ENCODE measurements at regions not wholly inside any gene's neighbourhood (a gene's known extent, or its start where the extent isn't known, plus 50 kb on each side); places are given as distances from the start of the nearest gene placed in this dataset.
"Not testable (repeated sequence)": the region's sequence is repeated elsewhere in the genome, so short reads cannot be mapped to it uniquely, and the experiment has no call there.

DNA sequence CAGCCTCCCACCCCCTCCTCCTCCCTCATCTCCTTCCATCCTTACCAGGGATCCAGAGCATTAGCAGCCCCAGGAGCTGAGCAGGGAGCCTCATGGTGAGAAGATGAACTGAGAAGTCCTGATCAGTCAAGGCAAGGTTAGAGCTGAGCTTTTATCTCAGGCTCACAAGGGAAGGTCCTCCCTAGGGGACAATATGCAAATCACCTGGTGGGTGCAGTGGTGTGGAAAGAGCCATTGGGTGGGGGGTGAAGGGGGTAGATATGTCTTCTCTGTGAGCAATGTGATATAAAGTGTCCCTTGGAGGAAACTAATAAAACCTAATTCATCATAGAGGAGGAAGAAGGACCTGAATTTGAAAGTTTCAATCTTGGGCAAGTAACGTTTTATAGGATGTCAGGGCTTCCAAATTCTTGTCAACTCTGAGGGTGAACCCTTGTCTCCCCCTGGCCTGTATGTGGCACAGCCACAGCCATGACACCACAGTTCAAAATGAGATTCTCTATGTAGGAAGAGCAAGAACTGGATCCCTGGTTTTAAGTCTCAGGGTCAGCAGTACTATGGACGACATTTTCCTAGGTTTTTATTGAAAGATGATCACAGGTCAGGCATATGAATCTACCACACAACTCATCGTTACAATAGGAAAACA lies 543.5 kb downstream of the RPIA start:
- not testable (repeated sequence) for DNase-seq

DNA sequence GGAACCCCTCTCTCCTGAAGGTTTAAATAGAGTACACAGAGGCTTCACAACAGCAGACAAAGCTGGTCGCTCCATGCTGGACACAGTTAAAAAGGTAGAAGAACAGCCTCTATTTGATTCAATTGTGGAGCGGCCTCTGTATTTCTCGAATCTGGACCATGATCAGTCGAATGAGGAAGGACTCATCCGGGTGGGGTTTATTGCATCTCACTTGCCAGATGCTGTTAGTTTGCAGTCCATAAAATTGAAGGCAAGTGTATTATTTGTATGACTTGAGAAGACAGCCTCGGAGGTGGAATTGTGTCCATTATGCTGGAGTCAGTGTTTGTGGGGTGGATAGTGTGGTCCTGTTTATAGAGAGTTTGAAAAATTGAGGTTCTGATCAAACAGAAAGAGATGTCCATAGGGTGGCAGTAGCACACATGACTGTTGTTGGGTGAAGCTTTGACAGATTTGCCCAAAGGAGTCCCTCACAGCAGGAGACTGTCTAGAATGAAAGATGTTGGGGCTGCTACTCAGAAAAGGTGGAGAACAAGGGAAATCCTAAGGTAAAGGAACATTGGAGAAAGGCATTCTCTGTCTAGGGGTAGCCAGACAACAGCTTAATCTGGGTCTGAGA lies 545.5 kb downstream of the RPIA start:
- DNase-seq, result not testable (repeated sequence)

DNA sequence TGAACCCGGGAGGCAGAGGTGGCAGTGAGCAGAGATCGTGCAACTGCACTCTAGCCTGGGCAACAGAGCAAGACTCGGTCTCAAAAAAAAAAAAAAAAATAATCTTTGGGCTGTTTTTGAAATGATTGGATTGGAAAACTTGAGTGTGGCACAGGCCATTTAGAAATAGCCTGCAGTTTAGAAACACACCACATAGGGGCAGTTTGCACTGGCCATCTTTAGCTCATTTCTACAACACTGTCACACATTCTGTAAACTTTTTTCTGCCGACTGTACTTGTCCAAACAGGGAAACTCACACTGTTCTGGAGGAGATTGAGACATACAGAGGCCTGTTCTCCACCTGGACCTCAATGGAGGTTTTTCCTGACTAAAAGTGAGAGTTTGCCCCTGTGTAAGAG lies 546.3 kb downstream of the RPIA start:
- DNase-seq, result not testable (repeated sequence)

DNA sequence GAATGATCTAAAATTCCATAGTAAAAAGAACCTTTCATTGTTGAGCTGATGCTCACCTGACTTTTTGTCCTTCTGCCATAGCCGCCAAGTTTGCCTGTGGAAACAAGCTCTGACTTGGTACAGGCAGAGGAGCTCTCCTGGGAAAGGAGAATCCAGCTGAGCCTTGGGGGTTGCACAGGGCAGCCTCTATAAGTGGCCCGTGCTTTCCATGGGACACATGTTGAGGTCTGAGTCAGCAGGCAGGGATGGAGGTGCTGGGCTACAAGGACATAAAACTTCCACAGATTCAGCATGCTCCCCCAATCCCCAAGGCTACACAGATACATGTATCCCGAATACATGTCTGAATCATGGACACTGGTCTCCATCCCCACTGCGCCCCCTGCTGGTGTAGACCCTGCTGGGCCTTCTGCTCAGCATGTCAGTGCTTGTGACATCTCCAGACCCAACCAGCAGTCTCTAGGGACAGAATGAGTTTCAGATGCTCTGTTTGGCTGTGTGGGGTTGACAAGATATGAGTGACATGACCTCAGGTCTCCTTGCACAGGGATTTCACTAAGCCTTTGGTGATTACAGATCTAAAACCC lies 551.7 kb downstream of the RPIA start:
- not testable (repeated sequence) for DNase-seq

DNA sequence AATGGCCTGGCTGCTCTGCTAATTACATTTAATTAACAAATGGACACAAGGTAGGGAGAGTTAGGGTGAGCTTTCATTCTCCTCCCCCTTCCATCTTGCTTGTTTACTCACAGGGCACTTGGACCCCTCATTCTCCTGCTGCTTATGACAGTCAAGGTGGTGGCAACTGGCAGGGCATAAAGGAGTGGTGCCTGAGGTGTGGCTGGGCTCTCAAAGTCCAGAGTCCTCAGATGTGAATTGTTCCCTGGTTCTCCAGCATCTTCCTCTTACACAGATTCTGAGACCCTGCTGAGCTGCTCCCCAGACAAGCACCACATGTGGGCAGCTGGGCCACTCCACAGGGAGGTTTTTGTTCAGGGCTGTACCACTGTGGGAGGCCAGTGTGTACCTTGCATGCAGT lies 552.9 kb downstream of the RPIA start:
- not testable (repeated sequence) for DNase-seq

DNA sequence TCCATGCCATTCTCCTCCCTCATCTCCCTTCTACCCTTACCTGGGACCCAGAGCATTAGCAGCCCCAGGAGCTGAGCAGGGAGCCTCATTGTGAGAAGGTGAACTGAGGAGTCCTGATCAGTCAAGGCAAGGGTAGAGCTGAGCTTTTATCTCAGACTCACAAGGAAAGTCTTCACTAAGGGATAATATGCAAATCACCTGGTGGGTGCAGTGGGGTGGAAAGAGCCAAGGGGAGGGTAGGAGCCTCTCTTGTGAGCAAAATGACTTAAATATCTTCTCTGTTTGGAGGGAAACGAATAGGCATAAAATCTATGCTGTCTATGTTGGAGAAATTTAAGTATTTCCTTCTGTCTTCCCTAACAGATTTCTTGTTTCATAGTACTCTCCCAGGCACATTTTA lies 554.0 kb downstream of the RPIA start:
- not testable (repeated sequence) for DNase-seq

DNA sequence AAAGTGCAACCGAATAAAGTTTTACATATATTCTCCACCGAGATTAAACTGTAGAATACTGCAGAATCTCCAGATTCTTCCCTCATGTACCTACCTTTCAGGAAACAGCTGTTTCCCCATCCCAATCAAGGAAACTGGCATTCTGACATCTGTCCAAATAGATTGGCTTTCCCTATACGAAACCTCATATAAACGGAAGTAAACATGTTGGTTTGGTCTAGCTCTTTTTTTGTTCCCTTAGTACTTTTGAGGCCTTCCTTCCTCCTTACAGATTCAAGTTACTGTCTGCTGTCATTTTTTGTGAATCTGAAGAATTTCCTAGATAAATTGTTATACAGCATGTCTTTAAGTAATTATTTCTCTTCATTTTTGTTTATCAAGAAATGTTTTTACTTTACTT lies 554.6 kb downstream of the RPIA start:
- not testable (repeated sequence) for DNase-seq

DNA sequence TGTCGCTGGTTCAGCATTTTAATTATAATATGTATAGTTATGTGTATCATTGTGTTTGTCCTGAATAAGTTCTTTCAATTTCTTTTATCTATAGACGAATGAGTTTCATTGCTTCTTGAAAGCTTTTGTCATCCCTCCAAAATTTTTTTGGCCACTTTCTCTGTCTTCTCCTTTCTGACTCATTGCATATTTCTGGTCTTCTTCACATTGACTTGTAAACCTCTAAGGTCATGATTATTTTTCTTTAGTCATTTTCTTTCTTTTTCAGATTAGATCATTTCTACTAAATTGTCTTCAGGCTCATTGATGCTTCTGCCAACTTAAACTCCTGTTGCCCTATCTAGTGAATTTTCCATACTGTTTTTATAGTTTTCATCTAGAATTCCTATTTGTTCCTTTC lies 555.1 kb downstream of the RPIA start:
- not testable (repeated sequence) for DNase-seq

DNA sequence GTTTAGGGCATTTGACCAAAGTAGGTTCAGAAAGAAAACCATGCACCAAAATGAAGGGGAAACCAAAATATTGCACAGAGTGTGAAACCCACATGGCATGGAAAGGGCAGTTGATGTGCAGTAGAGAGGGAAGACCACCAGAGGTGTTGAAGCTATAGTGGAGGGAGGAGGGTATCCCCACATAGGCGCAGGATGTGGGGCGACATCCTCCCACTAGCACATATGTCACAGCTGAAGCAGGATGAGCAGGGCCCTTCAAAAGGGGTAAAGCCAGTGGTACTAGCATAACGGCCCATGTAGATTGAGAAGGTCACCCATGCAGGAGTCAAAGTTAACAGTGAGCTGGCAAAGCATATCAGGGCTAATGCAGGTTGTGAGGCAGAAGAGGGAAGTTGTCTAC lies 563.5 kb downstream of the RPIA start:
- not testable (repeated sequence) for DNase-seq

DNA sequence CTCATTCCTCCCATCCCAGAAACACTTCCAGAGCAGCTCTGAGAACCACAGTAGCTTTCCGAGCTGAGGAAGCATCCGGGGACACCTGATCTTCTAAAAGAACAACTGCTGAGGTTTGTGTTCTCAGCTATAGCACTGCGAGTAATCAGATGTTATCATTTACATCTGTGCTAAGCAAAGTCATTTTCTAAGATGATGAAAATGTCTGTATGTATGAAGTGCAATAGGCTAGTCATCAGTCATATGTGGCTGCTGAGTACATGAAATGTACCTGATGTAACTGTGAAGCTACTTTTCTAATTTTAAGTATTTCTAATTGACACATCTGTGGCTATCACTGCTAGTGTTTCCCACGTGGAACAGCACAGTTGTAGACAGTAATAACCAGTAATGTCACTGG lies 582.0 kb downstream of the RPIA start:
- DNase-seq, result not testable (repeated sequence)

DNA sequence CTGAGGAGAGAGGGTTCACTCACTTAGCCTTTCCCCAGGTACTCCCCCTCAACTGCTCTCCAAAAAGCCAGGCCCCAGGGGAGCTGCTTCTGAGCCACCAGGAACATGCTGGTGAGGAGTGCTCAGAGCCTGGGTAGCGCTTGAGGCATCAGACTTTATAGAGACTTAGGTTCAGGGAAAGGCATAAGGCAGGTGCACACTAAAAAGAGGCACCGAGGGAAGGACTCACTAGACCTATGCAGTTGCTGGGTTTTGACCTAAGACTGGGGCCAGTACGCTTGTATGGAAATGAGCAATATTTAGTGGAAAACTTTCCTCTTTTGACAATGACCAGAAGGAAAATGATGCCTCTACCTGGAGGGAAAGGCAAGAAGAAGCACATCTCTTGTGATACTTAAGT lies 589.1 kb downstream of the RPIA start:
- not testable (repeated sequence) for DNase-seq

DNA sequence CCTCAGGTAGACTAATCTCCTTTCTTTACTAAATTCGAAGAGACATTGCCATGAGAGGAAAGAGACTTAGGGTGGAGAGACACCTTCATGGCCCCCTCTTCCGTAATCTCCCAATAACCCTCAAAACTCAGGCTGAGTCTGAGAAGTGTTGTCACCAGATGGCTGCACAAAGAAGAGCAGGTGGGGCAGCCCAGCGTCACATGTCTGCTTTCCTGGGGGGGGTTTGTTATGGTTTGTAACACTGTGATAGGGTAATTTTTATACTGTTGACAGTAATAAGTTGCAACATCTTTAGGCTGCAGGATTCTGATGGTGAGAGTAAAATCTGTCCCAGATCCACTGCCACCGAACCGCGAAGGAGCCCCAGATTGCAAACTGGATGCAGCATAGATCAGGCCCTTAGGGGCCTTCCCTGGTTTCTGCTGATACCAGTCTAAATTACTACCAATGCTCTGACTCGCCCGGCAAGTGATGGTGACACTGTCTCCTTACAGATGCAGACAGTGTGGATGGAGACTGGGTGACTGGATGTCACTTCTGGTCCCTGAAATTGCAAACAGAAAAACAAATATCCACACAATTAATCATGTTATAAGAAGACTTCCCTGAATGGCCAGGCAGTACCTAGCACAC lies 595.1 kb downstream of the RPIA start:
- not testable (repeated sequence) for DNase-seq

DNA sequence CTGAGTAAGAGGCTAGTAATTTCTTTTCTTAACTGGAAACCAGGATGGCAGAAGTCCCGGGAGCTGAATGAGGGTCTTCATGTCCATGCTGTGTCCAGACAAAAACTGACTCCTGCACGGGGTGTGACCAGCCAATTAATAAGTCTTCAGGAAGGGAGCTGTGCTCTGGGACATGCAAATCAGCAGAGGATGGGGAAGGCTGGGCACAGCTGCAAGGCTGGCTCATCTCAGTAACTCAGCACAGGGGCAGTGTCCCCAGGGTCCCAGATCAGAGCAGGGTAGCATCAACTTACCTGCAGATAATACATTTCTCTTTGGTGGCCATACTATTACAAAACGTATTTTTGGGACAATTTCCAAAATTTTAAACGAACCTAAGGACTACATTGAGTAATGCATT lies 595.6 kb downstream of the RPIA start:
- DNase-seq, result not testable (repeated sequence)

DNA sequence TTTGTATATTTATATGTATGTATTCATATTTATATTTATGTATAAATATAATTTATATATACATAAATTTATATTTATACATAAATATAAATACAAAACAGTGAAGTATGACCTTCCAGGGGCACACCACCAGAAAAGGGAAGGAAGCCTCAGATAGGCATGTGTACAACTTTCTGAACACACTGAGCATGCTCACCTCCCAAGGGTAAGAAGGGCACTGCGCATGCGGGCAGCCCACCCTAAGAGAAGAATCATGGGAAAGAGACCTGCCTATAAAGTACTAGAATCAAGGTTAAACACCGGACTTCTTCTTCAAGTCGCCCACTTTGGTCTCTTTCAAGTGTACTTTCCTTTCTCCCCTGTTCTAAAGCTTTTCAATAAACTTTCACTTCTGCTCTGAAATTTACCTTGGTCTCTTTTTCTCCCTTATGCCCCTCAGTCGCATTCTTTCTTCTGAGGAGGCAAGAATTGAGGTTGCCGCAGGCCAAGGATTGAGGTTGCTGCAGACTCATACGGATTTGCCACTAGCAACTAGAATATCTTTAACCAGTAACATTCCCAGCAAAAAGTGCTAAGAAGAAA lies 600.3 kb downstream of the RPIA start:
- DNase-seq, result not testable (repeated sequence)

DNA sequence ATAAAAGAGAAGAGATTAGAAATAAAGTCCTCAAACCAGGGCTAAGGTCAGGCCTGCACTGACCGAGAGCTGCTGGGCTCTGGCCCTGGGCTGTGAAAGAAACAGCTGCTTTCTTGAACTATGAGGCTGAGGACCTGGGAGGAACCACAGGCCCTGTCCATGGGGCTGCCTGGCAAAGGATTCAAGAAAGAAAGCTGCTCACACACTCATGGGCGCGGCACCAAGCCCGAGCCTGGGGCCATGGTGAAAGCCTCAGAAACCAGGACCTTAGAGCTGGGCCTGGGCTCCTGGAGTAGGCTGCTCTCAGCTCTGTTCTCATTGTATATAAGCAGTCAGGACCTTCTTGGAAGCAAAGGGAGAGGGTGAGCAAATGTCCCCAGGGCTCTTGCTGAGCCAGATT lies 601.9 kb downstream of the RPIA start:
- not testable (repeated sequence) for DNase-seq

DNA sequence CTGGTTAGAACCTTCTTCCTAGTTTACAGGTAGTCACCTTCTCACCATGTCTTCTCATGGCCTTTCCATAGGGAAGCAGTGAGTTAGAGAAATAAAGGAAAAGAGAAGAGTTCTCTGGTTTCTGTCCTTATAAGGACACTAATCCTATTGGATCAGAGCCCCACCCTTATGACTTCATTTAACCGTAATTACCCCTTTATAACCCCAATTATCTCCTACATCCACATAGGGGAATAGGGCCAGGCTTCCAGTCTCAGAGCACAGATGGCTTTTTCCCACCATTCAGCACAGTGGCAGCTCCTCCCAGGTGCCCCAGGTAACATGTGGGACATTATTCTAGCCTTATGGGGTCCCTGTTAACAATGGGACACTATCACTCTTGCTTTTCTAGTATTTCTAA lies 602.9 kb downstream of the RPIA start:
- not testable (repeated sequence) for DNase-seq

DNA sequence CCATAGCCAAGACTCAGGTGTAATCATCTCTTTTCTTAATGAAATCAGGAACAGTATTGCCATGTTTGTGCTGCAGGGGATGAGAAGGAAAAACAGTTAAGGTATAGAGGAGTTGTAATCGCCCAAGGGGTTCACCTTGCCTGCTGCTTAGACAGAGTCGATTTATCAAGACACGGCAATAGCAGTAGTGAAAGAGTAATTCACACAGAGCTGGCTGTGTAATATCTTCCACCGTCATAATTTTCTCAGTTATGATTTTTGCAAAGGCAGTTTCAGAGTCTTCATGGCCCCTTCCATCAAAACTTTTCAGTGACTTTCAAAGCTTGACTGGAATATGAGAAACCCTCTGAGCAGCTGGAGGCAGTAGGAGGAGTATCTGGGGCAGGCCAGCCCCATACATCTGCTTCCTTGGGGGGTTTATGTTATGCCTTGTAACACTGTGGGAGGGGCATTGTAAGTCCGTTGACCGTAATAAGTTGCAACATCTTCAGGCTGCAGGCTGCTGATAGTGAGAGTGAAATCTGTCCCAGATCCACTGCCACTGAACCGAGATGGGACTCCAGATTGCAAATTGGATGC lies 605.4 kb downstream of the RPIA start:
- not testable (repeated sequence) for DNase-seq

DNA sequence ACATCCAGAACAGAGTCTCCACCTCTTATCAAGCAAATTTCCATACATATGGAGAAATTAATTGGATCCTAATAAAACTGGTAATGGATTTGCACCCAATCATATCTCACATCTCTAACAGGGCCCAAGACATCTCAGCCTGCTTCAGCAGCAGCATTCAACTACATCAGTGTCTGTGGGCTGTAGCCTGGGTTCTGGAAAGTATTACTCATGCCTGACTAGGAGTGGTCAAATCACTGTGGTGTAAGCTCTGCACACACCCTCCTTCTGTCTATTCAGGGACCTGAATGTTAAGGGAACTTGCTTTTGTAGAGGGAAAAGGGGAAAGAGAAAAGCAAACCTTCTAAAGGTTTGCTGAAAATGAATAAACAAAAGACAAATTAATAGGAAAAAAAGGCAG lies 607.7 kb downstream of the RPIA start:
- DNase-seq, result not testable (repeated sequence)

DNA sequence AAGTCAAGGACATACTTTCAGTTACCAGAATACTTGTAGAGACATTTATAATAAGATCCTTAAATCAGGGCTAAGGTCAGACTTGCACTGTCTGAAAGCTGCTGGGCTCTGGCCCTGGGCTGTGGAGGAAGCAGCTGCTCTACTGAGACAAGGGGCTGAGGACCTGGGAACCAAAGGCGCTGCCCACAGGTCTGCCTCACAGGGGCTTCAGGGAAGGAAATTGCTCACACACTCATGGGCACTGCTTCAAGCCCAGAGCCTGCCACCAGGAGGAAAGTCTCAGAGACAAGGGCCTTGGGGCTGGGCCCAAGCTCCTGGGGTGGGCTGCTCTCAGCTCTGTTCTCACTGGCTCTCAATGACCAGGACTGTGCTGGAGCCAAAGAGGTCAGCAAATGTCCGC lies 614.1 kb downstream of the RPIA start:
- not testable (repeated sequence) for DNase-seq

DNA sequence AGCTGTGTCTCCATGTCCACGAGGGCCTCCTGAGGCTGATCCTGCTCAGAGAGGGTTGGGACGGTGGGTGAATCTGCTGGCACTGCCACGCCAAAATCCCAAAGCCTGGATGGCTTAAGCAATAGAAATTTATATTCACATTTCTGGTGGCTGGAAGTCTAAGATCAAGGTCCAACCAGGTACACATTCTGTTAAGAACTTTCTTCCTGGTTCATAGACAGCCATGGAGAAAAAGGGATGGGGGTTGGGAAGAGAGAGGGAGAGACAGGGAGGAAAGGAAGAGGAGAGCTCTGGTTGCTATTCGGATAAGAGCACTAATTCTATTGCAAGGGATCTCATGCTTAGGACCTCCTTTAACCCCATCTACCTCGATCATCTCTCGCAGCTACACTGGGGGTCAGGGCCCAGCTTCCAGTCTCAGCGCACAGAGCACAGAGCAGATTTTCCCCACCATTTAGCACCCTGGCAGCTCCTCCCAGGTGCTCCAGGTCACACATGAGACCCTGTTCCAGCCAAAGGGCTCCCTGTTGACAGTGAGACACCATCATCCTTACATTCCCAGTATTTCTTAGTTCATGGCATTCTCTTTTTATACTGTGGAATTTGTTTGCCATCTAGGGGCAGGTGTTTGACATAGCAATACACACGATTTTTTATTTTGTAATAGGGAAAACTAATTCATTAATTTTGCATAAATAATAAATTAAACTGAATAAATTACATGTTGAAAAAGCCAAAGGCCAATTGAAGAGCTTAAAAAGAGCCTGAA lies 615.6 kb downstream of the RPIA start:
- DNase-seq, result not testable (repeated sequence)

DNA sequence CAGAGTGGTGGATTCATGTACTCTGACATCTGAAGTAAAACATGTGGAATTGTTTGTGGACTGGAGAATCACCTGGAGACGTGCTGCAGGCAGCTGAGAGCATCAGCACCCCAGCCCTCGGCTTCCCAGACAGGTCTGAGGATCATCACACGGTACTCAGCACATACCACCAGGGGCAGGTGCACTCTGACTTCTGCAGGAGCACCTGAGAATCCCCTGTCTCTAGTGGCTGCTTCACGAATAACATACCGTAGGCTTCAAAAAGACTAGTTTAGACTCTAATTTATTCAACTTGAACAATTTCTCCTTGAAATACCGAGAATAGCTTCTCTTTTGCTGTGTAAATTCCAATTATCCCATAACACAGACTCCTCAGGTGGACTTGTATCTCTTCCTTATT lies 627.5 kb downstream of the RPIA start:
- not testable (repeated sequence) for DNase-seq

DNA sequence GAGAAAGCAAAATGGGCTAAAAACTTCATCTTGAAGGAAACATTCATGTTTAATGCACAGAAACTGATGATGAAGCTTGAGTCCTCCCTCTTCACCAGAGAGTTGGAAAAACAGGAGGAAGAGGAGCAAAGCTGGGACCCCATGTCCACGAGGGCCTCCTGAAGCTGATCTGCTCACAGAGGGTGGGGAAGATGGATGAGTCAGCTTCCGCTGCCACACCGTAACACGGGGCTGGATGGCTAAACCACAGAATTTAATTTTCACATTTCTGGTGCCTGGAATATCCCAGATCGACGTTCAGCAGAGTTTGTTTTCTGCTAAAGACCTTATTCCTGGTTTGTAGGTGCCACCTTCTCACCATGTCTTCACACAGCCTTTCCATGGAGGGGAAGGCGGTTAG lies 634.4 kb downstream of the RPIA start:
- not testable (repeated sequence) for DNase-seq
